ENCODE measurements at regions not wholly inside any gene's neighbourhood (a gene's known extent, or its start where the extent isn't known, plus 50 kb on each side); places are given as distances from the start of the nearest gene placed in this dataset. TPM values are rescaled to one million over a fixed set of nuclear protein-coding genes. Genes with fewer than 3 reads are reported as not detected.

DNA sequence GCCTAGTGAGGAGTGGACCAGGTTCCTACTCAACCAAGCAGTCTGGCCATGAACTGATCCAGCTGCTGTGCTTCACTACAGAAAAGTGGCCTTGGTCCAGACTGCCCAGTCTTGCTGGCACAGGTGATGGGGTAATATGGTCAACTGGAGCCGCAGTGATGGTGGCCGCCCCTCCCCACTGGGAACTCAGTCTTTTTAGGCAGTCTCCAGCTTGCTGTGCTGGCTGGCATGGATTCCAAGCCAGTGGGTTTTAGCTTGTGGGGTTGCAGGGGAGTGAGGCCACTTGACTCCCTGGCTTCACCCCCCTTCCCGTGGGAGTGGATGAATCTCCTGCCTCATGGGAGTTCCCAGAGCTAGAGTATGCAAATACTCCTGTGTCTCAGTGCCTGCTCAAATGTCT, 52.7 kb upstream of the CDK6 start (continued):
- TF ChIP-seq GTF2F1 (IDR thresholded peaks at IDR 0.05; ENCODE audit: borderline replicate concordance, low read depth, low read length) (no peak), RXRA (IDR thresholded peaks at IDR 0.05; ENCODE audit: insufficient read depth, low read depth, low read length) (no peak)

Small RNAs in the stretch of these regions (small RNA-seq; reads per million reads assigned to genes)
- not detected for gene RN7SL7P (ENCODE audit: insufficient read depth)
